ENCODE measurements at regions not wholly inside any gene's neighbourhood (a gene's known extent, or its start where the extent isn't known, plus 50 kb on each side); places are given as distances from the start of the nearest gene placed in this dataset.

GRCh38 chr9:81079055-81079454 is 610.3 kb downstream of the TLE1 start:
- no peak overlapping the region for H4K5ac ChIP-seq (ENCODE audit: insufficient read length, low read depth, low read length)
- no peak overlapping the region for H4K8ac ChIP-seq (replicated peaks; ENCODE audit: insufficient read length, low read depth, low read length)
- no peak overlapping the region for H3K18ac ChIP-seq (ENCODE audit: insufficient read length, low read depth, low read length)
- no peaks in the 10 kb centered on the region for H3K23me2 ChIP-seq (ENCODE audit: insufficient read length, low read depth, low read length, poor library complexity, severe bottlenecking)
- no peak overlapping the region for H3K23ac ChIP-seq (ENCODE audit: insufficient read length, low read depth, low read length)
- H2BK20ac ChIP-seq (ENCODE audit: low read depth, low read length, poor library complexity, severe bottlenecking) = no peak overlapping the region
- Mint-ChIP-seq H3K27me3 (ENCODE audit: low read depth) (no peaks in the 10 kb centered on the region), H3K4me3 (no peak overlapping the region), H3K36me3 (ENCODE audit: insufficient read depth in 1 of 3, low read depth in 3 of 3) (no peaks in the 10 kb centered on the region), H3K9me3 (no peaks in the 10 kb centered on the region), H3K4me1 (peaks cover 9 to 10% of the 10 kb centered on the region in 2 experiments), H3K27ac (no peak overlapping the region)
- no peak overlapping the region for H2BK5ac ChIP-seq (ENCODE audit: insufficient read length, low read length)
- no peaks in the 10 kb centered on the region for H3K79me1 ChIP-seq (ENCODE audit: insufficient read depth, low read depth, low read length, poor library complexity, severe bottlenecking)
- H2AFZ ChIP-seq (ENCODE audit: low read length) = no peak overlapping the region
- no peak overlapping the region for H3K9ac ChIP-seq (ENCODE audit: extremely low read depth, insufficient read length, low read length)
- H3K27ac ChIP-seq (ENCODE audit: insufficient read length, low read depth, low read length) = no peak overlapping the region
- H4K91ac ChIP-seq (ENCODE audit: insufficient read length, low read depth, low read length) = no peak overlapping the region
- H3K4me2 ChIP-seq (ENCODE audit: insufficient read depth, insufficient read length, low read length) = no peak overlapping the region
- H3T11ph ChIP-seq (ENCODE audit: low read length) = no peak overlapping the region
- H2BK15ac ChIP-seq (ENCODE audit: low read depth, low read length) = no peak overlapping the region
- no peaks in the 10 kb centered on the region for H4K20me1 ChIP-seq (ENCODE audit: control insufficient read depth, insufficient read depth, insufficient read length)
- H2BK120ac ChIP-seq (ENCODE audit: low read depth, low read length, poor library complexity, severe bottlenecking) = no peak overlapping the region
- DNase-seq = no peak
- H3K9me3 ChIP-seq (ENCODE audit: control insufficient read depth, low read depth, low read length) = no peaks in the 10 kb centered on the region
- H3K4me1 ChIP-seq (ENCODE audit: insufficient read depth, low read length) = no peaks in the 10 kb centered on the region
- no peak overlapping the region for H3K56ac ChIP-seq (ENCODE audit: insufficient read length, low read depth, low read length)
- no peak overlapping the region for H2AK5ac ChIP-seq (ENCODE audit: insufficient read length, low read length)
- no peak overlapping the region for H2BK12ac ChIP-seq (ENCODE audit: insufficient read length, low read depth, low read length)
- H3K14ac ChIP-seq (ENCODE audit: insufficient read depth, low read length) = no peak overlapping the region
- H3K79me2 ChIP-seq (ENCODE audit: insufficient read depth, low read length) = no peaks in the 10 kb centered on the region
- no peaks in the 10 kb centered on the region for H3K27me3 ChIP-seq (ENCODE audit: insufficient read depth, low read length)
- no peak overlapping the region for H3K4ac ChIP-seq (ENCODE audit: low read depth, low read length)
- no CpG with 5 or more reads among the region's 2 CpGs for WGBS (ENCODE audit: extremely low coverage, insufficient read length, low lambda C conversion rate)
- TF ChIP-seq CTCF (conservative IDR thresholded peaks at IDR 0.05) = no peak

Data from H9 (cell line).